DND-41 (cell line): ENCODE measurements at regions not wholly inside any gene's neighbourhood (a gene's known extent, or its start where the extent isn't known, plus 50 kb on each side); places are given as distances from the start of the nearest gene placed in this dataset.

Experiments
- EZH2 ChIP-seq: IDR thresholded peaks from 3 replicates; pipeline ENCODE4 v1.6.1; 2012; ENCODE audit warnings: borderline replicate concordance, low read depth, mild to moderate bottlenecking, moderate library complexity, low read length, inconsistent platforms; ENCODE audit not compliant: severe bottlenecking
- TF ChIP-seq, protein P1 (sequence below): IDR thresholded peaks from 2 replicates; pipeline ENCODE4 v1.5.1; 2012; ENCODE audit warnings: borderline replicate concordance, low read length, moderate library complexity, mild to moderate bottlenecking; ENCODE audit not compliant: poor library complexity, severe bottlenecking; ENCODE audit errors: extremely low read depth

DNA sequence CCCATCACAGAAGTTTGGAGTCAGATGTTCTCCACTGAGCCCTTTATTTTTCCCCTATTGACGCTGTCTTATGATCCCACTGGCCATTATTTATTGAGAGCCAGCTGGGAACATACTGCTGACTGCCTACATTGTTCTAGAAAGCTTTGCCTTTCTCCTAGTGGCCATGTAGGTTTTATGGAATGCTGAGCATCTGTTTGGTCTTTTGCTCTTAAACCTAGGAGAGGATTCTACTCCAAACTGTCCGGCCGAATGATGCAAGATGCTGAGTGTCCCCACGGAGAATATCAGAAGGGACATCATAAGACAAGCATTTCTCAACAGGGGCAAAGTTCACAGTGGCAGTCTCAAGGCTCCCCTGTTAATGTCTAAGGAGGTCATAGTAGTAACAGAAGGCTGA is 171.4 kb downstream of the ARRDC4 start:
- TF ChIP-seq, protein P1, sequence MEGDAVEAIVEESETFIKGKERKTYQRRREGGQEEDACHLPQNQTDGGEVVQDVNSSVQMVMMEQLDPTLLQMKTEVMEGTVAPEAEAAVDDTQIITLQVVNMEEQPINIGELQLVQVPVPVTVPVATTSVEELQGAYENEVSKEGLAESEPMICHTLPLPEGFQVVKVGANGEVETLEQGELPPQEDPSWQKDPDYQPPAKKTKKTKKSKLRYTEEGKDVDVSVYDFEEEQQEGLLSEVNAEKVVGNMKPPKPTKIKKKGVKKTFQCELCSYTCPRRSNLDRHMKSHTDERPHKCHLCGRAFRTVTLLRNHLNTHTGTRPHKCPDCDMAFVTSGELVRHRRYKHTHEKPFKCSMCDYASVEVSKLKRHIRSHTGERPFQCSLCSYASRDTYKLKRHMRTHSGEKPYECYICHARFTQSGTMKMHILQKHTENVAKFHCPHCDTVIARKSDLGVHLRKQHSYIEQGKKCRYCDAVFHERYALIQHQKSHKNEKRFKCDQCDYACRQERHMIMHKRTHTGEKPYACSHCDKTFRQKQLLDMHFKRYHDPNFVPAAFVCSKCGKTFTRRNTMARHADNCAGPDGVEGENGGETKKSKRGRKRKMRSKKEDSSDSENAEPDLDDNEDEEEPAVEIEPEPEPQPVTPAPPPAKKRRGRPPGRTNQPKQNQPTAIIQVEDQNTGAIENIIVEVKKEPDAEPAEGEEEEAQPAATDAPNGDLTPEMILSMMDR: no peak
- TF ChIP-seq EZH2: no peak
